Ovary (tissue), 7 donors: ENCODE measurements at regions not wholly inside any gene's neighbourhood (a gene's known extent, or its start where the extent isn't known, plus 50 kb on each side); places are given as distances from the start of the nearest gene placed in this dataset.

Source experiments
- DNase-seq, 5 donors: peaks; one replicate each; pipeline ENCODE4 v3.0.0-alpha.2; 2019 to 2020
- H3K27ac ChIP-seq, 2 donors: fragments of 200-600 bp; one replicate each; pipeline versions ENCODE4 v1.5.1 to v1.8.0; 2019 to 2022
- H3K27me3 ChIP-seq: fragments of 200-600 bp; one replicate; pipeline ENCODE4 v1.8.0; 2022
- H3K36me3 ChIP-seq: fragments of 200-600 bp; sonication (generic); one replicate; pipeline ENCODE4 v1.5.1; 2019
- H3K4me1 ChIP-seq: one replicate; pipeline ENCODE4 v1.8.1; 2013; ENCODE audit warnings: mild to moderate bottlenecking, moderate library complexity; ENCODE audit not compliant: insufficient read depth
- H3K4me3 ChIP-seq: fragments of 200-600 bp; sonication (generic); one replicate; pipeline ENCODE4 v1.5.1; 2017
- H3K9me3 ChIP-seq, 2 donors: fragments of 200-600 bp in 1 of 2; sonication (generic) in 1 of 2; one replicate each; pipeline versions ENCODE4 v1.5.1 to v1.8.1; 2013 to 2019; ENCODE audit warnings: mild to moderate bottlenecking in 1 of 2, moderate library complexity in 1 of 2
- CTCF ChIP-seq, 3 donors: fragments of 450-650 bp in 2 of 3; fragments of 200-600 bp in 1 of 3; IDR thresholded peaks; one replicate each; pipeline versions ENCODE4 v1.5.1 to v1.8.0; 2016 to 2022; ENCODE audit warnings: antibody characterized with exemption in 3 of 3, mild to moderate bottlenecking in 1 of 3
- EP300 ChIP-seq: sonication (generic); formaldehyde crosslinking; IDR thresholded peaks from one replicate; pipeline ENCODE4 v1.6.1; 2017; ENCODE audit warnings: antibody characterized with exemption
- POLR2A ChIP-seq: fragments of 450-650 bp; IDR thresholded peaks from one replicate; pipeline ENCODE4 v1.6.1; 2017; ENCODE audit warnings: antibody characterized with exemption, mild to moderate bottlenecking, moderate library complexity
- WGBS, 3 donors: extraction: QIAGEN DNeasy Blood & Tissue Kit in 1 of 3; methylation state at CpG; one replicate each; pipeline versions ENCODE4 v1.1.5 to v1.1.7; 2013 to 2017; 5-methylcytosine and 5-hydroxymethylcytosine counted together
- intact Hi-C, 4 donors: fragments of 100-400 bp; cut with DNase I; formaldehyde crosslinking; loops; one replicate each; pipeline versions ENCODE4 v1.11.0 to v1.15.1; 2022 to 2023
- donor health status: DM: no; HTN: no; CAD: no; lungs with moderate emphysema.
- donor health status: DM: no; HTN: no; CAD: no.
- donor health status: Bipolar disorder and iron deficiency.
- donor health status: DM: no; HTN: no; CAD: no.
- donor health status: DM: yes; HTN: yes; CAD: no.

- H3K27ac ChIP-seq, result no peak overlapping the region
- H3K4me1 ChIP-seq, result no peaks in the 10 kb centered on the region
- no peak for DNase-seq
- no peaks in the 10 kb centered on the region for H3K27me3 ChIP-seq
- H3K4me3 ChIP-seq, result no peak overlapping the region
- no peak for TF ChIP-seq POLR2A
- TF ChIP-seq EP300, result no peak
- TF ChIP-seq CTCF (IDR thresholded peaks at IDR 0.05), result no peak
- no peaks in the 10 kb centered on the region for H3K36me3 ChIP-seq
- intact Hi-C loops, result no loop called here
- H3K9me3 ChIP-seq, result no peaks in the 10 kb centered on the region
These were observed 307.1 kb upstream of the RRP15 start for GRCh38 chr1:217977943-217978342.

GRCh38 chr1:217981430-217981829, 303.7 kb upstream of the RRP15 start:
- intact Hi-C loops, result no loop called here
- no peaks in the 10 kb centered on the region for H3K36me3 ChIP-seq
- no peak overlapping the region for H3K27ac ChIP-seq
- no peaks in the 10 kb centered on the region for H3K27me3 ChIP-seq
- no peak for DNase-seq
- H3K4me3 ChIP-seq, result no peak overlapping the region
- no peaks in the 10 kb centered on the region for H3K4me1 ChIP-seq
- WGBS, 3 donors, result 60 to 75% (median 61%) methylated on average over 1 of the region's 1 CpG
- no peaks in the 10 kb centered on the region for H3K9me3 ChIP-seq
- TF ChIP-seq POLR2A, result no peak
- TF ChIP-seq EP300, result no peak
- no peak for TF ChIP-seq CTCF (IDR thresholded peaks at IDR 0.05)

- Histone ChIP-seq H3K27ac (no peak overlapping the region), H3K27me3 (no peaks in the 10 kb centered on the region), H3K4me3 (no peak overlapping the region), H3K9me3 (no peaks in the 10 kb centered on the region), H3K36me3 (no peaks in the 10 kb centered on the region), H3K4me1 (no peaks in the 10 kb centered on the region)
- intact Hi-C loops, result no loop called here
- TF ChIP-seq POLR2A (no peak), CTCF (IDR thresholded peaks at IDR 0.05) (no peak), EP300 (no peak)
- 64 to 84% (median 70%) methylated on average over 19 of the region's 19 CpGs for WGBS, 3 donors
- DNase-seq, result no peak
These were observed 302.6 kb upstream of the RRP15 start for GRCh38 chr1:217982331-217983050.

- Histone ChIP-seq H3K9me3 (no peaks in the 10 kb centered on the region), H3K27me3 (no peaks in the 10 kb centered on the region), H3K4me3 (no peak overlapping the region), H3K36me3 (no peaks in the 10 kb centered on the region), H3K27ac (no peak overlapping the region), H3K4me1 (no peaks in the 10 kb centered on the region)
- no peak for DNase-seq
- intact Hi-C loops, result no loop called here
- WGBS, 3 donors, result 37 to 41% (median 41%) methylated on average over 4 of the region's 4 CpGs
- TF ChIP-seq CTCF (IDR thresholded peaks at IDR 0.05) (no peak), POLR2A (no peak), EP300 (no peak)
These were observed 302.1 kb upstream of the RRP15 start for GRCh38 chr1:217983051-217983375.
